Gastroesophageal sphincter (tissue), 3 donors: ENCODE measurements at regions not wholly inside any gene's neighbourhood (a gene's known extent, or its start where the extent isn't known, plus 50 kb on each side); places are given as distances from the start of the nearest gene placed in this dataset.

Experiments
- CTCF ChIP-seq, 4 experiments: fragments of 200-600 bp in 2 of 4; fragments of 450-650 bp in 2 of 4; sonication (generic) in 1 of 4; IDR thresholded peaks; one replicate each; pipeline ENCODE4 v1.5.1; 2017 to 2019; ENCODE audit warnings: antibody characterized with exemption in 4 of 4, mild to moderate bottlenecking in 2 of 4, moderate library complexity in 2 of 4
- EP300 ChIP-seq: sonication (generic); formaldehyde crosslinking; IDR thresholded peaks from one replicate; pipeline ENCODE4 v1.6.1; 2017; ENCODE audit warnings: antibody characterized with exemption, mild to moderate bottlenecking
- POLR2AphosphoS5 ChIP-seq: sonication (generic); formaldehyde crosslinking; IDR thresholded peaks from one replicate; pipeline ENCODE4 v1.6.1; 2017; ENCODE audit warnings: antibody characterized with exemption

- TF ChIP-seq EP300 (no peak), CTCF (IDR thresholded peaks at IDR 0.05) (no peak), POLR2AphosphoS5 (no peak)
These were observed 285.7 kb downstream of the SOX9 start for GRCh38 chr17:72406498-72406897.
